Neuronal stem cell (in vitro differentiated cells): ENCODE measurements at regions not wholly inside any gene's neighbourhood (a gene's known extent, or its start where the extent isn't known, plus 50 kb on each side); places are given as distances from the start of the nearest gene placed in this dataset.

Source experiments
- DNase-seq: peaks from one replicate; pipeline ENCODE4 v3.0.0-alpha.2; 2013; ENCODE audit warnings: low spot score
- H2AFZ ChIP-seq: one replicate; pipeline ENCODE4 v1.6.1; 2013; ENCODE audit warnings: mild to moderate bottlenecking, low read length, inconsistent platforms
- H2AK5ac ChIP-seq: 2 replicates; pipeline ENCODE4 v1.6.1; 2013; ENCODE audit warnings: low read depth, mild to moderate bottlenecking, inconsistent platforms, low read length, moderate library complexity, mixed read lengths
- H2BK120ac ChIP-seq: 2 replicates; pipeline ENCODE4 v1.6.1; 2013; ENCODE audit warnings: low read depth, mild to moderate bottlenecking, inconsistent platforms, low read length, moderate library complexity, mixed read lengths
- H2BK12ac ChIP-seq: one replicate; pipeline ENCODE4 v1.6.1; 2013; ENCODE audit warnings: low read length, inconsistent platforms
- H2BK15ac ChIP-seq: 2 replicates; pipeline ENCODE4 v1.6.1; 2013; ENCODE audit warnings: mild to moderate bottlenecking, low read length, inconsistent platforms, mixed read lengths
- H2BK5ac ChIP-seq: one replicate; pipeline ENCODE4 v1.6.1; 2013; ENCODE audit warnings: inconsistent platforms, mild to moderate bottlenecking, low read length, moderate library complexity
- H3K14ac ChIP-seq: one replicate; pipeline ENCODE4 v1.6.1; 2013; ENCODE audit warnings: low read length, inconsistent platforms
- H3K18ac ChIP-seq: 2 replicates; pipeline ENCODE4 v1.6.1; 2013; ENCODE audit warnings: low read length, inconsistent platforms
- H3K23ac ChIP-seq: 2 replicates; pipeline ENCODE4 v1.6.1; 2013; ENCODE audit warnings: low read depth, mild to moderate bottlenecking, mixed read lengths, low read length, inconsistent platforms; ENCODE audit not compliant: poor library complexity
- H3K27ac ChIP-seq: replicated peaks from 3 replicates; pipeline ENCODE4 v1.5.1; 2013; ENCODE audit warnings: low read length, inconsistent platforms
- H3K27me3 ChIP-seq, 3 experiments: 2 replicates each; pipeline ENCODE4 v1.6.1; 2013; ENCODE audit warnings: low read length in 3 of 3, mild to moderate bottlenecking in 2 of 3, inconsistent platforms in 1 of 3, low read depth in 1 of 3, mixed read lengths in 1 of 3, moderate library complexity in 1 of 3; ENCODE audit not compliant: control insufficient read depth in 3 of 3, insufficient read depth in 3 of 3
- H3K36me3 ChIP-seq, 2 donors: replicated peaks in 1 of 2; 2 replicates each; pipeline ENCODE4 v1.6.1; 2013; ENCODE audit warnings: low read length in 2 of 2; ENCODE audit not compliant: control insufficient read depth in 2 of 2, insufficient read depth in 2 of 2
- H3K4ac ChIP-seq: 2 replicates; pipeline ENCODE4 v1.6.1; 2013; ENCODE audit warnings: inconsistent platforms, mild to moderate bottlenecking, low read length, moderate library complexity
- H3K4me1 ChIP-seq, 2 donors: 1 replicate in 1 of 2; 2 replicates in 1 of 2; pipeline ENCODE4 v1.6.1; 2013; ENCODE audit warnings: low read length in 2 of 2, low read depth in 1 of 2; ENCODE audit not compliant: control insufficient read depth in 2 of 2, insufficient read depth in 1 of 2
- H3K4me2 ChIP-seq: one replicate; pipeline ENCODE4 v1.6.1; 2013; ENCODE audit warnings: mild to moderate bottlenecking, low read length, inconsistent platforms; ENCODE audit not compliant: insufficient read depth, poor library complexity, severe bottlenecking
- H3K4me3 ChIP-seq, 2 donors: 2 replicates each; pipeline ENCODE4 v1.5.1; 2013; ENCODE audit warnings: low read length in 2 of 2, mild to moderate bottlenecking in 2 of 2, inconsistent platforms in 1 of 2, moderate library complexity in 1 of 2
- H3K79me1 ChIP-seq: one replicate; pipeline ENCODE4 v1.6.1; 2013; ENCODE audit warnings: low read depth, mild to moderate bottlenecking, inconsistent platforms, low read length, moderate library complexity
- H3K9ac ChIP-seq: one replicate; pipeline ENCODE4 v1.6.1; 2013; ENCODE audit warnings: mild to moderate bottlenecking, low read depth, low read length, inconsistent platforms; ENCODE audit not compliant: poor library complexity
- H3K9me3 ChIP-seq, 2 donors: replicated peaks in 1 of 2; 2 replicates each; pipeline versions ENCODE3 to v1.6.1; 2013; ENCODE audit warnings: low read length in 2 of 2, mild to moderate bottlenecking in 2 of 2, inconsistent platforms in 1 of 2, low read depth in 1 of 2, mixed read lengths in 1 of 2, moderate library complexity in 1 of 2; ENCODE audit not compliant: control insufficient read depth in 2 of 2, insufficient read depth in 1 of 2
- H4K8ac ChIP-seq: one replicate; pipeline ENCODE4 v1.6.1; 2013; ENCODE audit warnings: low read depth, mild to moderate bottlenecking, inconsistent platforms, low read length, moderate library complexity
- H4K91ac ChIP-seq: one replicate; pipeline ENCODE4 v1.6.1; 2013; ENCODE audit warnings: low read length, low read depth, mild to moderate bottlenecking, inconsistent platforms; ENCODE audit not compliant: poor library complexity
- WGBS, 2 donors: extraction: QIAGEN DNeasy Blood & Tissue Kit; methylation state at CpG; one replicate each; pipeline ENCODE4 v1.1.7; 2013; ENCODE audit warnings: missing lambda C conversion rate in 2 of 2, mixed read lengths in 1 of 2; ENCODE audit not compliant: insufficient read length in 2 of 2, insufficient replicate concordance in 1 of 2; ENCODE audit errors: extremely low coverage in 2 of 2; 5-methylcytosine and 5-hydroxymethylcytosine counted together

DNA sequence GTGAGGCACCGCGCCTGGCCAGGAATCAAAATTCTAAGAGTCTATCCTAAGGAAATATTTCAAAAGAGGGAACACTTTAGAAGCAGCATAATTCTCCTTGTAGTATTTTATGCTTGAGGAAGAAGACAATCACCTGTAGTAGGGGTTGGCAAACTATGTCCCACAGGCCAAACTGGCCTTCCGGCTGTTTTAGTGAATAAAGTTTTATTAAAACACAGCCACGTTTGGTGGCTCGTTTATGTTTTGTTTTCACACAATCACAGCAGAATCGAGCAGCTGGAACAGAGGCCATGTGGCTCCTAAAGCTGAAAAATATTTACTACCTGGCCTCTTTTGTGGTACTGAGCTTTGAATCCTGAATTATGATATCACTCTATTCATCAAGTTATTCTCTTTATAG is 131.7 kb upstream of the TNS3 start:
- Histone ChIP-seq H3K14ac (no peak overlapping the region), H3K27me3 (no peaks in the 10 kb centered on the region), H4K91ac (no peak overlapping the region), H3K36me3 (no peaks in the 10 kb centered on the region), H2AK5ac (no peak overlapping the region), H3K27ac (no peak overlapping the region), H3K4me1 (no peaks in the 10 kb centered on the region), H2BK120ac (no peak overlapping the region), H3K4ac (no peak overlapping the region), H4K8ac (no peak overlapping the region), H2BK5ac (no peak overlapping the region), H2AFZ (no peak overlapping the region), H3K9me3 (no peaks in the 10 kb centered on the region), H3K9ac (no peak overlapping the region), H3K23ac (no peak overlapping the region), H3K18ac (no peak overlapping the region), H3K4me2 (no peak overlapping the region), H3K79me1 (no peaks in the 10 kb centered on the region), H2BK15ac (no peak overlapping the region), H3K4me3 (no peak overlapping the region), H2BK12ac (no peak overlapping the region)
- WGBS, 2 donors, result no CpG with 5 or more reads among the region's 6 CpGs
- no peak for DNase-seq

GRCh38 chr7:47712416-47712815 is 130.5 kb upstream of the TNS3 start:
- H2BK120ac ChIP-seq, result no peak overlapping the region

GRCh38 chr7:47711776-47712175 is 129.9 kb upstream of the TNS3 start:
- Histone ChIP-seq H2BK15ac (no peak overlapping the region), H3K4me2 (no peak overlapping the region), H2AK5ac (no peak overlapping the region), H3K23ac (no peak overlapping the region), H3K27ac (no peak overlapping the region), H4K91ac (no peak overlapping the region), H3K79me1 (no peaks in the 10 kb centered on the region), H3K4ac (no peak overlapping the region), H3K9me3 (no peaks in the 10 kb centered on the region), H3K18ac (no peak overlapping the region), H3K9ac (no peak overlapping the region), H2AFZ (no peak overlapping the region), H3K14ac (no peak overlapping the region), H3K4me3 (peak overlapping the region in 1 of 2 donors; percentile 16), H4K8ac (no peak overlapping the region), H3K27me3 (no peaks in the 10 kb centered on the region), H3K4me1 (no peaks in the 10 kb centered on the region), H3K36me3 (no peaks in the 10 kb centered on the region), H2BK120ac (no peak overlapping the region), H2BK5ac (no peak overlapping the region), H2BK12ac (no peak overlapping the region)
- WGBS, 2 donors, result no CpG with 5 or more reads among the region's 12 CpGs
- DNase-seq, result no peak

More at GRCh38 chr7:47712416-47712815, 130.5 kb upstream of the TNS3 start:
- no peak overlapping the region for H2AK5ac ChIP-seq
- H3K9ac ChIP-seq, result no peak overlapping the region
- no peaks in the 10 kb centered on the region for H3K4me1 ChIP-seq
- H4K8ac ChIP-seq, result no peak overlapping the region
- no peak overlapping the region for H2BK12ac ChIP-seq
- H3K36me3 ChIP-seq, result no peaks in the 10 kb centered on the region
- H3K27ac ChIP-seq, result no peak overlapping the region
- no peak overlapping the region for H3K14ac ChIP-seq
- no peaks in the 10 kb centered on the region for H3K79me1 ChIP-seq
- DNase-seq, result no peak
- no peaks in the 10 kb centered on the region for H3K9me3 ChIP-seq
- no peak overlapping the region for H3K4ac ChIP-seq
- no peak overlapping the region for H2AFZ ChIP-seq
- H3K23ac ChIP-seq, result no peak overlapping the region
- H3K18ac ChIP-seq, result no peak overlapping the region
- no CpG with 5 or more reads among the region's 11 CpGs for WGBS, 2 donors
- no peak overlapping the region for H4K91ac ChIP-seq
- no peaks in the 10 kb centered on the region for H3K27me3 ChIP-seq
- no peak overlapping the region for H2BK15ac ChIP-seq
- no peak overlapping the region for H3K4me3 ChIP-seq
- H2BK5ac ChIP-seq, result no peak overlapping the region
- H3K4me2 ChIP-seq, result no peak overlapping the region

- Histone ChIP-seq H2BK12ac (no peak overlapping the region), H3K79me1 (no peaks in the 10 kb centered on the region), H2AK5ac (no peak overlapping the region), H2BK5ac (no peak overlapping the region), H3K9ac (no peak overlapping the region), H3K23ac (no peak overlapping the region), H3K14ac (no peak overlapping the region), H3K9me3 (no peaks in the 10 kb centered on the region), H3K4me3 (no peak overlapping the region), H3K27me3 (peaks cover 0 to 2% (median 0%) of the 10 kb centered on the region in 3 experiments), H2BK15ac (no peak overlapping the region), H3K36me3 (no peaks in the 10 kb centered on the region), H2AFZ (no peak overlapping the region), H4K8ac (no peak overlapping the region), H3K18ac (peak overlapping the region; percentile 27), H4K91ac (no peak overlapping the region), H3K4me2 (no peak overlapping the region), H3K27ac (no peak overlapping the region), H3K4ac (no peak overlapping the region), H2BK120ac (no peak overlapping the region), H3K4me1 (no peaks in the 10 kb centered on the region)
- no CpG with 5 or more reads among the region's 15 CpGs for WGBS, 2 donors
- DNase-seq, result no peak
Measured at GRCh38 chr7:47710201-47710935, 128.5 kb upstream of the TNS3 start.
